Cortex of kidney (tissue), 1 donor: ENCODE measurements at regions not wholly inside any gene's neighbourhood (a gene's known extent, or its start where the extent isn't known, plus 50 kb on each side); places are given as distances from the start of the nearest gene placed in this dataset.

Source experiments
- DNase-seq: peaks from one replicate; lab custom pipeline; 2025; lab: John Stamatoyannopoulos, UW

DNA sequence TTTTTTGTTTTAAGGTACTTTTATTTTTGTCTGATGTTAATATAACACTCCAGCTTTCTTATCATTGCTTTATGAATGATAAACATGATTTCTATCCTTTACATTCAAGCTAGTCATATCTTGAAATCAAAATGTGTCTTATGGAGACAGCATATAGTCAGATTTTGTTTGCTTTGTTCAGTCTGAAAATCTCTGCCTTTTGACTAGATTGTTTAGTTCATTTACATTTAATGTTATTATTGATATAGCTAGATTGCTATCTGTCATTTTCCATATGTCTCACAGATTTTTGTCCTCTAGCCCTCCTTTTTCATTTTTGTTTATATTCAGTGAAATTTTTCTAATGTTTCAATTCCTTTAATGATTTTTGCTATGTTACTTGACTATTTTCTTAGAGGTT is 332.8 kb downstream of the SMOC2 start:
- DNase-seq, result no peak

DNA sequence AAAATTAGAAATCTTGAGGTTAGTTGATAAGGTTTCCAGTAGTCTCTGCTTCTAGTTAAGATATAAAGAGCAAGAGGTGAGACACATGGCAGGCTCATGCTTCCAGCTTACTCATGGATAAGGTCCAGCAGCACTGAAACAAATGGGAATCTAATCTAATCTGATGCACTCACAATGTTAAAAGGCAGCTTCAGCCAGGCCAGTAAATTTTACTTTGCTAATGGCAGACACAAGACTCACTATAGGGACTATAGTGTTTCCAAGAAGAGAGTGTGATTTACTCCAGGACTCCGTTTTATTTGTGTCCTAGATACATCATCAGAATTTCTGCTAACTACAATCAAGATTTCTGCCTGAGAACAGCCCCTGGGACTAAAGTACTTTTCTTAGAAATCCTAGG is 324.8 kb downstream of the SMOC2 start:
- DNase-seq, result no peak

DNA sequence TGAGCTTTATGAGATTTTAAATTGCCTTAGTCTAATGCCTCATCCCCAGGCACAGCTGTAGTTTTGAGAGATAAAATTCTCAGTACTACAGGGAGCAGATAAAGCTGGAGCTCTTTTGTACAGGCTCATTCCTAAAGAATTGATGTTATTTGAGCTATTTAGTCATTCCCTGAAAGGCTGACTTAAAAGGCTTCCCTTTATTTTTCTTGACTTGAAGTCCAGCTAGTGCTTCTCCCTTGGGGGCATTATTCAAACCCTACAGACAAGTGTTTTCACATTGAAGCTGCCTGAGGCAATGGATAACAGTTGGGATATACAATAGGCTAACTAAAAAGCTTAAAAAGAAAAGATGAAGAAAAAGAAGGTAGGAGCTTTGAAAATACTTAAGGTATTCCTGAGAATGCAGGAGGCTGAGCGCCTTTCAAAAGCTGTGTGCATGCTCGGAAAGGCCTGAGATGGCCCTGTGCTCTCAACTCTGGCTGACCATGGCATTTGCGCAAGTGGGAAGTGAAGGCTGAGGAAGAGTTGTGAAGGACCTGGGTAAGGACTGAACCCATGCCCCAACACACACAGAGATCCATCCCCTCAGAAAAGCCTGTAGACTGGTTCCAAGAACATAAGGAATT is 315.1 kb downstream of the SMOC2 start:
- no peak for DNase-seq

GRCh38 chr6:168746643-168747042 is 305.7 kb downstream of the SMOC2 start:
- no peak for DNase-seq

- DNase-seq, result no peak
Measured at GRCh38 chr6:168746013-168746412, 305.0 kb downstream of the SMOC2 start.

DNA sequence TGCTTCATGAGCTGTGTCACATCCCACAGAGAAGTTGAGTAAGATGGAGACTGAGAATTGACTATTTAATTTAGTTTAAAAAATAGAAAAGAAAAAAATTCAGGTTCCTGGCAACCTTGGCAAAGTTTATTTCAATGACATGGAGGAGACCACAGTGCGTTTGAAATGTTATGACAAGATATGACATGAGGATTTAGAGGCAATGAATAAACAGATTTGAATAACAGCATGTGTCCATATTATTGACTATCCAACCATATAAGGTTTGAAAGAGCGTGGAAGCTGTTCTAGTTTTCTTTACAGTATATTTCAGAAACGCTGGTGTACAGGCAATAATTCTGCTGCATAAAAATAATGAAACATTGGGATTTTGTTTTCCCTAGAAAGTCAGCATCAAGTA is 303.9 kb downstream of the SMOC2 start:
- DNase-seq, result no peak

- no peak for DNase-seq
Measured at GRCh38 chr6:168741942-168742782, 301.2 kb downstream of the SMOC2 start.

DNA sequence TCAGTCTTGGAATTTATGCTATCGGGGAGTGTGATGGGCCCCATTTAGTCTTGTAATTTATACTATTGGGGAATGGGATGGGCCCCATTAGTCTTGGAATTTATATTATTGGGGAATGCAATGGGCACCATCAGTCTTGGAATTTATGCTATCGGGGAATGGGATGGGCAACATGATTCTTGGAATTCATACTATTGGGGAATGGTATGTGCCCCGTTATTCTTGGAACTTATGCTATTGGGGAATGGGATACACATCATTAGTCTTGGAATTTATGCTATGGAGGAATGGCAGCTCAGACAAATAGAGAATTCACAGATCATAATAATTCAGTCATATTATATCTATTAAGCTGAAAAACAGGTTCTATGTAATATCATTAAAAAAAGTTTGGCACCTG is 300.3 kb downstream of the SMOC2 start:
- no peak for DNase-seq

GRCh38 chr6:168739381-168739780 is 298.4 kb downstream of the SMOC2 start:
- DNase-seq, result no peak

DNA sequence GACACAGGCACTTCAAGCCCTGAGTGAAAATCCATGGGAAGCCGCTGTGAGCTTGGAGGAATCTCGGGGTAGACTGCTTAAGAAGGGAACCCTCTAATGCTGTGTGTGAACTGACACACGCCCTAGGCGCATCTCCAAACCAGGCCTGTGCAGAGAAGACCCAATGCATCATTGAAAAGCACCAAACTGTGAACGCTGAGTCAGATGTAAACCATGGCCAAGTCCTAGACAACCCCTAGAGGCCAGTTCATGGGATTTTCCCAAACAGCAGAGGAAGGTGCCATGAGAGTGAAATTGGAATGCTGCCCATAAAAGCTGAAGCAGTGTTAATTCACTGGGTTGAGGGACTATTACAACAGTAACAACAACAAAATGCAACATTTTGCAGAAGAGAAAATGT is 296.5 kb downstream of the SMOC2 start:
- DNase-seq, result no peak

DNA sequence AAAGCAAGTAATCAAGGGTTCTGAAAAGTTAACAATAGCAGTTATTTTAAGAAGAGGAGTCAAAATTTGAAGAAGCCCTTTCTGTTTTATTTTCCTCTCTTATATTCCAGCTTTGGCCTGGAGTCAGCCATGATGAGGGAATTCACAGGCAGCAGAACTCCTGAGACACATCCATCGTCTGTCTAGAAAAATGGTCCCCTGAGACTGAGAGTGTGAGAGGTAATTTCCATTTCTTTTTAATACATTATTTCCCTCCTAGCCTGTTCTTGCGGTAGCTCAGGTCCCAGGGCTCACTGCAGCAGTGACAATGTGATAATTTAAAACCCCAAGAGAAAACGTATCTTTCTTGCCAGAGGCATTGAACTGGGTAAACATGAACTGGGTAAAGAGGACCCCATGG is 296.0 kb downstream of the SMOC2 start:
- DNase-seq, result no peak

DNA sequence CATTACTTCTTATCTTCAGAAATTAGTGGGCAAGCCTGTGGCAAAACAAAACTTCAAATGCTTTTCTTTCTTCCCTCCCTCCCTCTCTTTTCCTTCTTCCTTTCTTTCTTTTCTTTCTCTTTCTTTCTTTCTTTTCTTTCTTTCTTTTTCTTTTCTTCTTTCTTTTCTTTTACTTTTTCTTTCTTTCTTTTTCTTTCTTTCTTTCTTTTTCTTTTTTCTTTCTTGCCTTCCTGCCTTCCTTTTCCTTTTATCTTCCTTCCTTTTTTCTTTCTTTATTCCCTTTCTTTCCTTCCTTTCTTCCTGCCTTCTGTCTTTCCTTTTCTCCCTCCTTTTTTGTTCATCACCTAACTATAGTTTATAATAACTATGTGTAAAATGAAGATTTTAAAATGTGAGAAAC is 295.1 kb downstream of the SMOC2 start:
- no peak for DNase-seq

DNA sequence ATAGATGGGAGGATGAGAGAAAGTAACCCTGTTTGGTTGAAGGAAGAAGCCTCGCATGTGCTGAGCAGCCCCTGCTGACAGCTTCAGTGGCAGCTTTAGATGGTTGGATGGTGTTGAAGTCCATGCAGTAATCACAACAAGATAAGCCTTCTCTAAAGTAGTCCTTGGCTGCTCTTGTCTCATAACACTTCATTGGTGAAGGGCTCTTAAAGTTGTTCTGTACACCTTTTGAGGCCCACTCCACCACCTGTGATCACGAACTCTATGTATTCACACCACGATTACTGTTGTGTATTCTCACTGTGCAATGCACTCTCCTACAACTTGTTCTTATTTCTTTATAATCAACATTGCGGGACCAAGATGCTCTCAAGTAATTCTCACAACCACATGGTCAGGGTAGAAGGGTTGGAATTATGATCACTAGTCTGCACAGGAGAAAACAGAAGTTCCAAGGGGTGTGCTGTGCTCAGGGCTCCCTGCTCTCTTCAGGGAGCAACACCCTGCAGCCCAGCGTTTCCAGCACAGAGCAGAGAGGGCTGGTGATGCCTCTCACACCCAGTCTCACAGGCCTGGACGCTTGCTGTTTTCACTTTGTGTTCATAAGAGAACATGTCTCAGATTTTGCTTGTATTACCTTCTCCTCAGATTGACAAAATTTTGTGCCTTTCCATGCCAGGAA is 294.4 kb downstream of the SMOC2 start:
- no peak for DNase-seq

GRCh38 chr6:168734523-168734922 is 293.5 kb downstream of the SMOC2 start:
- no peak for DNase-seq

DNA sequence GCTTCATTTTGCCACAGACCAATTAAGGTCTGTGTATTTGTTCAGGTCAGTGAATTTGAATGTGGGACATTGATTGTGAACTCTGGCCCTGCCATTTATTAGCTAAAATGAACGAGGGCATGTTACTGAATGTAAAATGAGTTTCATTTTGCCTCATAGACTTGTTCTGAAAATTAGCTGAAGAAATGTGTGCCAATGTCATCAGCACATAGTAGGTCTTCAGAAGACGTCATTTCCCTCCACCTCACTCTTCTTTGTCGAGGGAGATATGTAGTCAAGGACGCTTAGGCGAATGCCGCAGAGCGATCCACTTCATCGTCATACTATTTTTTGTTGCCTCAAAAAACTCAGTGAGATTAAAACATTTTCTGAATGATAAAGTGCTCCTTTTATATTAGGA is 291.7 kb downstream of the SMOC2 start:
- no peak for DNase-seq

GRCh38 chr6:168730931-168731716 is 290.1 kb downstream of the SMOC2 start:
- no peak for DNase-seq

DNA sequence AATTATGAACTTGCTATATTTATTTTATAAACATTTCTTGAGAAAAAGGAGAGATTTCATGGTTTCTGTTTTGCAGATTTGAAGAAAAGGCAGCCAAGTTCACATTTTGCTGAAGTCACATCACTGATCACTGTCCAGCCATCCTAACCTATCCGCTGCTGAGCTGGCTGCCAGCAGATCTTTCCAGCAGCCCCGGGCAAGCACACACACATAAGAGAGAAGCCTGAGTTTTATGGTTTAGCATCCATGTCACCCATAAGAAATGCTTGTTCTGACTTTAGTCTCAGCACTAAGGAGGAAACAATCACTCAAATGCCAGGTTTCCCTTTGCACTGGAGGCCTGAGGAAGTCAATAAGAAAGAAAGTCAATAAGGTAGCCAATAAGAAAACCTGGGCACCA is 287.1 kb downstream of the SMOC2 start:
- no peak for DNase-seq

DNA sequence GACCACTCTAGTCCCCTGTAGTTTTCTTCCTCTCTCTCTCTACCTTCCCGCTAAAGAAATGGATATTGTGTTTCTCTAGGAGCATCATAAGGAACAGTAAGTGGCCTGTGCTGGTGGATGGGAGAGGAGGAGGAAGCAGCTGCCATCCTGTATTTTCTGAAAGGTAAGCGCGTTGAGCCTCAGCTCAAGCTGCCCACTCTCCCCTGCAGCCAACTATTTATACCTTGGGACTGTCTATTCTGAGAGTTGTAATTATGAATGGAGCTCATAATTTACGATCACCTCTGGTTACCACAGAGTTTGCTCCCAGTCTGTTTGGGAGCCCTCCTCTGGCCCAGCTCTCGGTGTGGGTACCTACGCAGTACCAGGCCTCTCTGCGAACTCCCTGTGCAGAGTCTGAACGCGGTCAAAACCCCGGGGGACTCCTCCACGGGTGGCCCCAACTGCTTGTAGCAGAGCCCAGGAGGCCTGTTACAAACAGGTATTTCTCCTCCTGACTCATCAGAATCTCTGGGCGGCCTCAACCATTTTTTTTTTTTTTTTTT is 285.4 kb downstream of the SMOC2 start:
- no peak for DNase-seq

DNA sequence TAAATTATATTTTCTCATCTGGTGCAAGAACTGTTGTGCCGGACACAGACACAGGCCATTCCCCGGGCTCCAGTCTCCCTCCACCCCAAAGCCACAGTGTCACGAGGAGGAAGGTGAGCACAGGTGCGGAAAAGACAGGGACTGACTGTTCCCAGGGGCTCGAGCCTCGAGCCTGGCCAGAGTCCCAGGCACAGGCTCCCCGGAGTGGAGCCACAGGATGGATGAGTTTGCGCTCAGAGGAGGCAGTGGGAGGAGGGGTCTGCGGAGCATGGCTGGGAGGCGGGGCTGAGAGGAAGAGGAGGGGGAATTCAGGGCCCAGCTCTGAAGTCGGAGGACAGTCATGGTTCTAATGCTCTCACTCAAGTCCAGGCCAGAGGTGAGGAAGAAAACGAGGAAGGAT is 284.8 kb downstream of the SMOC2 start:
- DNase-seq, result no peak

GRCh38 chr6:168724669-168725570 is 283.9 kb downstream of the SMOC2 start:
- DNase-seq, result no peak

GRCh38 chr6:168724033-168724432 is 283.0 kb downstream of the SMOC2 start:
- DNase-seq, result no peak
